ENCODE measurements at regions not wholly inside any gene's neighbourhood (a gene's known extent, or its start where the extent isn't known, plus 50 kb on each side); places are given as distances from the start of the nearest gene placed in this dataset.
"Not testable (repeated sequence)": the region's sequence is repeated elsewhere in the genome, so short reads cannot be mapped to it uniquely, and the experiment has no call there.

DNA sequence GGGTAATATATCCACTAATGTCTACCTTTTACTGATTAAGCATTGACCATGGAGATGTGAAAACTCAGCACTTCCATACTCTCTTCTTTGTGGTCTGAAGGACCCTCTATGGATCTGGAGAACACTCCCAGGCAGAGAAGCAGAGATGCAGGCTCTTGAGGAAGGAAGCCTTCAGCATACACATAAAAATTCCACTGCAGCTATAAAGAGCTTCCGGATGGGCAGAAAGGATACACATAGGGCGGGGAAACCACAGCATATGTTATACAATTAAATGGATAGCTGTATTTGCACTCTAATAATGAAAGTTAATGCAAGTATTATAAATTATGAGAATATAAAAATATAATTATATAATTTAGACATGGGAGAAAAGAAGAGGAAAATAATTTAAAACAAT lies 1258.2 kb upstream of the ALCAM start:
- DNase-seq (ENCODE audit: low read depth, low spot score), result no peak

DNA sequence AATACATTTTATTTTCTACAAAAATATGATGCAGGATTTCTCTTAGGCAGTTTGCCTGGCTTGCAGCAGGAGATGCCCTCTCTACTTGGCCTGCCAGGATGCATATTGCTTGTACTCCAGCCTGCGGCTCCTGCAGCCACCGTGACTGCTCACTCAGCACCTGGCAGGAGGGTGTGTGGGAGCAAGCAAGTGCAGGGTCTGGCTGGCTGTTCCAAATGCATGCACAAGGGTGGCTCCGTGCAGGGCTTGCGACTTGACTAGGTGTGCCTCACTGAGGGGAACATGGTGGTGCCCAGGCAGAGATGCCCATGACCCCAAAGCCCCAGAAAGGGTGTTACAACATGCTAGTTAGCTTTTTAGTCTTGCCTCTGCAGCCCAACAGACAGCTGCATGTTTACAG lies 1240.2 kb upstream of the ALCAM start:
- no peak for DNase-seq (ENCODE audit: low read depth, low spot score)

DNA sequence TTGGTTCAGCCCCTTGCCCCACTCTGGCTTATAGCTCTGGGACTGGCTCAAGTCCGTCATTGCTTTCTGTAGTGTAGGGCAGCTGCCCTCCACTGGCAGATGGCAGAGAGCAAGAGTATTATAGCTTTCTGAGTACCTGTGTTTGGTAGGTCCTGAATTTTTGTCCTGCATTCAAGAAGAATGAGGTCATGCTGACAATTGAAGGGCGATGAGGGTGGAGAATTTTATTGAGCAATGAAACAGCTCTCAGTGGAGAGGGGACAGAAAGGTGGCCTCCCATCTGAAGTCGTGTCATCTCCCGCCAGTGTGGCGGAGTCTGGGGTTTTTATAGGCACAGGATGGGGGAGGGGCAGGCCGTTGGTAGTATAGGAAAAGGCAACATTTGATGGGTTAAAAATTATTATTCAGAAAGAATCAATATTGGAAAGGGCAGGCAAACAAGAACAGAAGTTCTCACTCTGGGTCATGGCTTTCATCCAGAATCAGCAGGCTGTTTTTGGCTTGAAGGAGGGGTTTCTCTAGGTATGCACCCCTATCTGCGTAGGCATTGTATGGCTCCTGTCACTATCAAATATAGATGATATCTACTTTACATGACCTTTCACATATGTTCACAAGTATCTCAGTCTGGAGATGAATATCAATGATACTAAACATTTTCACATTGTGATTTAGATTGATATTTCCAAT lies 1239.7 kb upstream of the ALCAM start:
- no peak for DNase-seq (ENCODE audit: low read depth, low spot score)

DNA sequence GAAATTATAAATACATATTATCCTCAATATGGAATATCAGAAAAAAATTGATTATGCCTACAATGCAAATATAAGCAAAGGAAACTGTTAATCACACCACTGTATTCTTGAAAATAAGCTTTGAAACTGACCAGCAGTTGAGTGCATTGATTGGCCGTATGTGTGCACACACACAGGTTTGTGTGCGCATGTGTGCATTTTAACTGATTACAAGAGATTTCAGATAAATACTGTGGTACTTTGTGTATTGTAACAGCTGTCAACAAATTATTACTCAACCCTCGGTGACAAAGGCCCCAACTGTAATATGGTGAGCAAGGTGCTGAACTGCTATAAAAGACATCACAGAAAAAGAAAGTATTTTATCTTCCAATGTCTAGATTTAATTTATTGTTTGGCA lies 1238.9 kb upstream of the ALCAM start:
- no peak for DNase-seq (ENCODE audit: low read depth, low spot score)

- no peak for DNase-seq (ENCODE audit: low read depth, low spot score)
Measured at GRCh38 chr3:104132566-104133403, 1233.9 kb upstream of the ALCAM start.

GRCh38 chr3:104133630-104134029 lies 1233.1 kb upstream of the ALCAM start:
- DNase-seq (ENCODE audit: low read depth, low spot score), result no peak

- no peak for DNase-seq (ENCODE audit: low read depth, low spot score)
Measured at GRCh38 chr3:104137116-104137515, 1229.6 kb upstream of the ALCAM start.

- DNase-seq (ENCODE audit: low read depth, low spot score), result no peak
Measured at GRCh38 chr3:104145164-104145563, 1221.5 kb upstream of the ALCAM start.

DNA sequence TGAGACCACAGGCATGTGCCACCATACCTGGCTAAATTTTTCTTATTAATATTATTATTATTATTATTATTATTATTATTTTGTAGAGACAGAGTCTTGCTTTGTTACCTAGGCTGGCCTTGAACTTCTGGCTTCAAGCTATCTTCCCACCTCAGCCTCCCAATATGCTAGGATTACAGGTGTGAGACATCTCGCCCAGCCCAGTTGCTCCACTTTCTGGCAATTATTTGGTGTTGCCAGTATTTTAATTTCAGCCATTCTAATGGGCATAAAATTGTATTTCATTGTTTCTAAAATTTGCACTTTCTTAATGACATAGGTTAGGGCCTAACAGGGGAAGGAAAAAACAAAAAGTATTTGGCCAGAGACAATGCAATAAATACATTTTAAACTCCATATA lies 1217.6 kb upstream of the ALCAM start:
- DNase-seq (ENCODE audit: low read depth, low spot score), result no peak

GRCh38 chr3:104150724-104151123 lies 1216.0 kb upstream of the ALCAM start:
- DNase-seq (ENCODE audit: low read depth, low spot score), result no peak

DNA sequence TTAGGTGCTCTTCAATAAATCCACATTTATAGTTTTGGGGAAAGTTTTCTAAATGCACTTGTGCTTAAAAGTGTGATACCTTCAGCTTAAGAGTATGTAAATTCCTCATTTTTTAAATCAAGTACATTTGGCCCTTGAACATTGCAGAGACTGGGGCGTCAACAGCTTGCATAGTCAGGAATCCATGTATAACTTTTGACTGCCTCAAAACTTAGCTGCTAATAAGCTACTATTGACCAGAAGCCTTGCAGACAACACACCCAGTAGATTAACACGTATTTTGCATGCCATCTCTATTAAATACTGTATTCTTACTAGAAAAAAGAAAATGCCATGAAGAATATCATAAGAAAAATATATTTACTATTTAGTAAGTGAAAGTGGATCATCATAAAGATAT lies 1211.8 kb upstream of the ALCAM start:
- no peak for DNase-seq (ENCODE audit: low read depth, low spot score)

DNA sequence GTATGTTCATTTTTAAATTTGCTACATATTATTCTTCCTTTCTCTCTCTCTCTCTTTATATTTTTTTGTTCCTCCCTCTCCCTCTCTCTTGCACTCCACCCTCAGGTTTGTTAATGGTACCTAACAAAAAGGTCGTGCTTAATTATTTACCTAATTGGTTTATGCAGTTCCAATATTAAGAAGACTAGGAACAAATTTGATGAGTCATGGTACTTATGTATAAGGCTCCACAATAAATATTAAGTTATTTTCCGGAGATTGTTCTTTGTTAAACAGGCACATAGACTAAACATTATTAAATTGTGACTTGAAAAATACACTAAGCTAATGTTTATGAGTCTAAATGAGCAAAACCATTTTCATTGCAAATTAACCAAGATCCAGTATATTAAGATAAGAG lies 1200.8 kb upstream of the ALCAM start:
- no peak for DNase-seq (ENCODE audit: low read depth, low spot score)

DNA sequence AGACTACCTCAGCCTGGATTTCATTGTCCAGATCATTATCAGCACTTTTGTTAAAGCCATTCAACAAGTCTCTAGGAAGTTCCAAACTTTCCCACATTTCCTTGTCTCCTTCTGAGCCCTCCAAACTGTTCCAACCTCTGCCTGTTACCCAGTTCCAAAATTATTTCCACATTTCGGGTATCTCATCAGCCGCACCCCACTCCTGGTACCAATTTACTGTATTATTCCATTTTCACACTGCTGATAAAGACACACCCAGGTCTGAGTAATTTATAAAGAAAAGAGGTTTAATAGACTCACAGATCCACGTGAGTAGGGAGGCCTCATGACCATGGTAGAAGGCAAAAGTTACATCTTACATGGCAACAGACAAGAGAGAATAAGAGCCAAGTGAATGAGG lies 1198.3 kb upstream of the ALCAM start:
- DNase-seq (ENCODE audit: low read depth, low spot score), result no peak

DNA sequence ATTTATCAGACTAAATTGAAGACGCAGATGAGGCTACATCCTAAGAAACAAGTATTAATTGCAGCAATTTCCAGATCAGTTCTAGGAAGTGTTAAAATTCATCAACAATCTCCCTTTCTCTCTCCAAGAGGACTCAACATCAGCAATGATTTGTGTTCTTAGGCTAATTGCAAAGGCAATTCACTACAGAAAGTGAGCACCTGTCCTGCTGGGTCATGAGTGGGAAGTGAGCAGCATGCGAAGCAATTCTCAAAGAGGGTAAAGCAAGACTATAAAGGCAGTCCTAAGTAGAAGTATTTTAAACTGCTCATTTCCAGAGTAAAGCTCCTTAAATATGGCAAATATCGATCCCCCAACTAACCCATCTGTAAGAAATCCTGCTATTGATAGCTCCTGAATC lies 1191.0 kb upstream of the ALCAM start:
- no peak for DNase-seq (ENCODE audit: low read depth, low spot score)

GRCh38 chr3:104176706-104177105 lies 1190.0 kb upstream of the ALCAM start:
- no peak for DNase-seq (ENCODE audit: low read depth, low spot score)

DNA sequence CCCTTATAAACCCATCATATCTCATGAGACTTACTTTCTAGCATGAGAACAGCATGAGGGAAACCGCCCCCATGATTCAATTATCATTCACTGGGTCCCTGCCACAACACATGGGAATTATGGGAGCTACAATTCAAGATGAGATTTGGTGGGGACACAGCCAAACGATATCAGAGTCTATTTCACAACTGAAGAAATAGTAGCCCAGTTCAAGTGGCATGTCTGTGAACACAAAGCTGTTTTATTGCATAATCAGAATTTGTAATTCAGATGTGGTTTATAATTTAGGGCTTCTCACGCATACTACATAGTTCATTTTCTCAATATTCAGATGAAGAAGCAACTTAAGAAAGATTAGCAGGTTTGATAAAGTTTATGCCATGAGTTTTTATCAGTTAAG lies 1188.0 kb upstream of the ALCAM start:
- no peak for DNase-seq (ENCODE audit: low read depth, low spot score)

GRCh38 chr3:104180906-104181305 lies 1185.8 kb upstream of the ALCAM start:
- DNase-seq (ENCODE audit: low read depth, low spot score), result peak; percentile 83

GRCh38 chr3:104190681-104191080 lies 1176.0 kb upstream of the ALCAM start:
- DNase-seq (ENCODE audit: low read depth, low spot score), result no peak

DNA sequence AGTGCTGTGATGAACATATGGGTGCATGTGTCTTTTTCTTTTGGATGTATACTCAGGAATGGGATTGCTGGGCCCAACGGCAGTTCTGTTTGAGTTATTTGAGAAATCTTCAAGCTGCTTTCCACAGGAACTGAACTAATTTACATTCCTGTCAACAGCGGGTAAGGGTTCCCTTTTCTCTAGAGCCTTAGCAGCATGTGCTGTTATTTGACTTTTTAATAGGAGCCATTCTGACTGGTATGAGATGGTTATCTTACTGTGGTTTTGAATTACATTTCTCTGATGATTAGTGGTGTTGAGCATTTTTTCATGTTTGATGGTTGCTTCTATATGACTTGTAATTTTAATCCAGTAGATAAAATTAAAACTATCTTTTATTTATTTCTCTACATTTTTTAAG lies 1168.6 kb upstream of the ALCAM start:
- no peak for DNase-seq (ENCODE audit: low read depth, low spot score)

DNA sequence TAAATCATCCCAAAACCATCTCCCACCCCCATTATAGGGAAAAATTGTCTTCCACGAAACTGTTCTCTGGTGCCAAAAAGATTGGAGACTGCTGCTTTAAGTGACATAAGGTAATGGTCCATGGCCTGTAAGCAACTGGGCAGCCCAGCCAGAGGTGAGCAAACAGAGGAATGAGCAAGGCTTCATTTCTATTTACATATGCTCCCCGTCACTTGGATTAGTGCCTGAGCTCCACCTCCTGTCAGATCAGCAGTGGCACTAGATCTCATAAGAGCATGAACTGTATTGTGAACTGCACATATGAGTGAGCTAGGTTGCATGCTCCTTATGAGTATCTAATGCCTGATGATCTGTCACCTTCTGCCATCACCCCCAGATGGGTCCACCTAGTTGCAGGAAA lies 1159.8 kb upstream of the ALCAM start:
- DNase-seq (ENCODE audit: low read depth, low spot score), result no peak

- DNase-seq (ENCODE audit: low read depth, low spot score), result no peak
Measured at GRCh38 chr3:104214277-104214676, 1152.4 kb upstream of the ALCAM start.

GRCh38 chr3:104214937-104215336 lies 1151.8 kb upstream of the ALCAM start:
- no peak for DNase-seq (ENCODE audit: low read depth, low spot score)

DNA sequence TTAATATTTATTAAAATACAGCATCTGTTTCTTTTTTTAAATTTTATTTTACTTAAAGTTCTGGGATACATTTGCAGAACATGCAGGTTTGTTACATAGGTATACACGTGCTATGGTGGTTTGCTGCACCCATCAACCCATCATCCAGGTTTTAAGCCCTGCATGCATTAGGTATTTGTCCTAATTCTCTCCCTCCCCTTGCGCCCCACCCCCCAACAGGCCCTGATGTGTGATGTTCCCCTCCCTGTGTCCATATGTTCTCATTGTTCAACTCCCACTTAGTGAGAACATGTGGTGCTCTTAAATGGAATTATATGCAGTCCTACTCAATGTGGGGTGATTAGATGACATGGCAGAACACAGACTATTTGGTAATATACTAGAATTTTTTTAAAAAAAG lies 1147.7 kb upstream of the ALCAM start:
- DNase-seq (ENCODE audit: low read depth, low spot score), result not testable (repeated sequence)

Measured in smooth muscle cell of the brain vasculature (primary cell).